Right renal pelvis (tissue), 4 donors: ENCODE measurements at regions not wholly inside any gene's neighbourhood (a gene's known extent, or its start where the extent isn't known, plus 50 kb on each side); places are given as distances from the start of the nearest gene placed in this dataset.
"Not testable (repeated sequence)": the region's sequence is repeated elsewhere in the genome, so short reads cannot be mapped to it uniquely, and the experiment has no call there.

Experiments
- DNase-seq, 4 donors: peaks; one replicate each; pipeline ENCODE4 v3.0.0-alpha.2; 2013; ENCODE audit warnings: low read depth in 4 of 4, low spot score in 3 of 4, missing footprints in 1 of 4

- DNase-seq, result no peak
These were observed 95.8 kb upstream of the ABCB5 start for GRCh38 chr7:20519645-20520044.

DNA sequence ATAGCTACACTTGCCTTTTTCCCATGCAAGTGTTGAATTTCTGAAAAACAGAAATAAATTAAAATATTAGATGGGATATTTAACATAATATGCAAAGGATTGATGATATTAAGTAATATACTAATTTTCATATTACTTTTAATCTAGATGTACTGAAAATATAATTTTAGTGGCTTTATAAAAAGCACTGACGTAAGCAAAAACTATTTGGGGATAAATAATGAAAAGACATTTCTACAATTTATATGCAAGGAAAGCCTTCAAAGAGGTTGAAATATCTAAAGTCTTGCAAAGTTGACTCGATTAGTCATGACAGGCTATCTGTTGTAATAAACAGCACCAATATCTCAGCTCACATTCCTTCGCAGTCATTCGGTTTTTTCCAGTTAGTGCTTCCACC lies 94.9 kb upstream of the ABCB5 start:
- no peak for DNase-seq

- DNase-seq, result no peak
These were observed 94.2 kb upstream of the ABCB5 start for GRCh38 chr7:20521243-20521642.

DNA sequence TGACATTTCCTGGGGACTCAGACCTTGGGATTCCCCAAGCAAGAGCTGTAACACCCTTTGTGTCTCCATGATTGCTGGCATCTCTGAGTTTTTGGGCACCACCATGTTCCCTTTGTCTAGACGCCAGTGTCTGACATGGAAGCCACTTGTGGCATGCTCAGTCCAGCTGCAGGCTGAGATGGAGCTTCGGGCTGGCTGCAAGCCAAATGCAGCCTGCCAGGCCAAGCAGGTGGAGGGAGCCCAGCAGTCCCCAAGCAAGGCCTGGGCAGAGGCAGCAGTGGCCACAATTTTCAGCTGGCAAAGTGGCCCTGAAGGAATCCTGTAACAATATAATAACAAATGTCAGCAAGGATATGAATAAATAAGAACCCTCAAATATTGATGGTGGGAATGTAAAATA lies 86.2 kb upstream of the ABCB5 start:
- no peak for DNase-seq

GRCh38 chr7:20532890-20533289 lies 82.6 kb upstream of the ABCB5 start:
- DNase-seq, result no peak

GRCh38 chr7:20534543-20534942 lies 80.9 kb upstream of the ABCB5 start:
- DNase-seq, result no peak

DNA sequence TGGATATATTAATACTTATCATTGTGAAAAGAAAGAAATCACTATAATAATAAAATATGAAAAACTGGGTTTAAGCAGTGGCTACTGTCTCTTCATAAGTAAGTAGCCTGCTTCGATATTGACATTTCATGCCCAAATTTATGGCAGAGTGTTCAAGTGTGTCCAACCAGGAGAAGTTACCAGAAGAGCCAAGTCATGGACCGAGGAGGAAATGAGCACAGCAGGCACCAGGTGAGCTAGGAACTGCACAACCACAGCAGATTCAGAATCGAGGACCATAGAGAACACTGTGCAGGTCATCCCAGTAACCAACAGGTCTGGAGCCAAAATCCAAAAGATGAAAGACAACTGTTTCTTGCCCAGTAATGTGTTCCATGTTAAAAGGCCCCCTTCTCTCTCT lies 79.9 kb upstream of the ABCB5 start:
- DNase-seq, result no peak

DNA sequence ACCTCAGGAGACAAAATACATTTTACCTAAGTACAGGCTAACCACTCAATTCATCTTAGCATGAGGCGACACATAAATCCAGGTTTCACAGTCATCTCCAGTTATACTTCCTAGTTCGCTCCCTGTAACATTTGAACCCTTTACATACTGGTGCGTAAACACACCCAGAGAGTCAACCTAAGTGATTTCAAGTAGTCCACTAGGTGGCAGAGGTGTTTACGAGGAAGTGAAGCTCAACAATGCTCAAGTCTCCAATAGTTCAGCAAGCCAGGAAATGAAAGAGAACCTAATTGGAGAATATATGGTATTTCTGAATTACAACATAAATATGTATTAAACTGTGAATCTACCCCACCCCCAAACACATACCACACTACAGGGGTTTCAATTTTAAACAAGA lies 76.3 kb upstream of the ABCB5 start:
- no peak for DNase-seq

DNA sequence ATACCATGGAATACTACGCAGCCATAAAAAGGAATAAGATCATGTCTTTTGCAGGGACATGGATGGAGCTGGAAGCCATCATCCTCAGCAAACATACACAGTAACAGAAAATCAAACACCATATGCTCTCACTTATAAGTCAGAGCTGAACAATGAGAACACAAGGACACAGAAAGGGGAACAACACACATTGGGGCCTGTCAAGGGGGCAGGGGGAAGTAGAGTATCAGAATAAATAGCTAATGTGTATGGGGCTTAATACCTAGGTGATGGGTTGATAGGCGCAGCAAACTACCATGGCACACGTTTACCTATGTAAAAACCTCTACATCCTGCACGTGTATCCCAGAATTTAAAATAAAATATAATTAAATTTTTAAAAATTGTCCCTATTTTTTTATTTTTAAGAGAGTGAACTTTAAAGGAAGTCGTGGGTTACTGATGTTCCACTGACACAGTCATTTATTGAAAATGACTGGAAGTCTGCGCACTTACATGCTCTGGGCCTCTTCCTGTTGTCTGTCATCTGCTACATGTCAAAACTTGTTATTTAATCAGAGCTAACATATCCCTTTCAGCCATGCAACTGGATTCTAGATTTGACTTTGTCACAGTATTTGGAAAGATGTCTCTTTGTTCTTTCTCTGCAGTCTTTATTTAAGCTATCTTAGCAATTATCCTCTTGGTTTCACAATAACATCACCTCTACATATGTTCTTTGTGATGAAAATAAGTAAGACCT lies 73.7 kb upstream of the ABCB5 start:
- DNase-seq, result no peak

DNA sequence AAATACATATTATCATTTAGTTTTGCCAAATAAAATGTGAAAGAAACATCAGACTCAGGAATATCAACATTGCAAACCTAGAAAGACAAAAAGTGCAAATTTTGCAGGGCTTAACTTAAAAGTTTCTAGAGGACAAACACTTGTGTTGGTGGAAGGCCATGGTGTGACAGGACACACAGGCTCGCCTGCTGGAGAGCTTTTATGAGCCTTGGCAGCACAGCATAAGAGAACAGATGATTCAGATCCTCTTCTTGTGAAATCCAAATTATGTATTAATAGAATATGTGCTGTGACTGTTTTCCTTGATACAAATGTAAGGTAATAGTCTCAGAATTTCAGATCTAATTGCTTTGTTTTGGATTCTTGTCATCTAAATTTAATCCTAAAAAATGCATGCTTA lies 72.9 kb upstream of the ABCB5 start:
- DNase-seq, result no peak

- DNase-seq, result no peak
These were observed 72.0 kb upstream of the ABCB5 start for GRCh38 chr7:20543500-20543899.

- DNase-seq, result no peak
These were observed 70.5 kb upstream of the ABCB5 start for GRCh38 chr7:20545016-20545415.

- not testable (repeated sequence) for DNase-seq
These were observed 68.5 kb upstream of the ABCB5 start for GRCh38 chr7:20546958-20547357.

DNA sequence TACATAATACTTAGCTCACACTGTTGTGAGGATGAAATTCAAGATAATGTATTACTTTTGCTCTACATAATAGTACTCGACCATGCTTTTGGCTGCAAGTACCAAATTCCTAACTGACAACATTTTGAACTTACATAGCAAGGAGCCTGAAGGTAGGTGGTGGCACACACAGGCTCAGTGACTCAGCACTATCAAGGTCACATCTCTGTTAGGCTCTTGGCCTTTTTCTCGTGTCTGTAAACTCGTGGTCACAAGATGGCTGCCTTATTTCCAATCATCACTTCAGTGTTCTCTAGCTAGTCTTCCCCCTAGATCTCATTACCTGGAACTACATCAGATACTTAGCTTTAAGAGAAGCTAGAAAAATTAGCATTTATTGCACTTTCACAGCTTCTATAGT lies 61.4 kb upstream of the ABCB5 start:
- DNase-seq, result no peak

GRCh38 chr7:20556091-20556490 lies 59.4 kb upstream of the ABCB5 start:
- DNase-seq, result no peak

- no peak for DNase-seq
These were observed 58.4 kb upstream of the ABCB5 start for GRCh38 chr7:20557116-20557515.

DNA sequence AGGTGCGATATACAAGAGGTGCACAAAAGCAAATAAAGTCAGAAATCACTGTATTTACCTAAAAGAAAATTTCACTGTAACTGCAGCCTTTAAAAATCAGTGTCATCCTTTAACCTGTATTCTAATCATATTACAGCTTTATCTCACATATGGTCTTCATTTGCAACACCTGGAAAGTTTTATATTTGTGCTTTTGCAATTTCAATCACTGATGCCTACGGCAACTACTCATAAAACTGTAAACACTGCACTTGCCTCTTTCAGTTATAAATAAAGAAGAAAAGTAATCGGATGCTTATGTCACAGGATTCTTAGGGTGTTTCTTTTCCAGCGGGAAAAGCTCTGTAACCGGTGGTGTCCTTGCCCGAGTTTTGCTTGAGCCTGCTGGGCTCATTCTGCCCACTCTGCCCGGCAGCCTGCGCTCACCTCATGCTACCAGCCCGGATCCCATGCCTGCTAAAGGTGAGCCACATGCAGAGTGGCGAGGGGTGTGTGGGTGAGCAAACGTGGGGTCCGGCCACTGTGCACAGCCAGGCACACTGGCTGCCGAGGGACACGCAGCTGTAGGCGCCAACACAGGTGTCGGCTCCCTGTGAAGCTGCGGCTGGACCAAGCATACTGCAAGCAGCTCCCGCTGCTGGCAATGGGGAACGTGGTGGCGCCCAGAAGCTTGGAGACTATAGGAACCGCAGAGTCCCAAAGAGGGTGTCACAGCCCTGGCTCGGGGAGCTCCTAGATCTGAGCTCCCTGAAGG lies 56.3 kb upstream of the ABCB5 start:
- no peak for DNase-seq

GRCh38 chr7:20559883-20560282 lies 55.6 kb upstream of the ABCB5 start:
- DNase-seq, result no peak

GRCh38 chr7:20560325-20561180 lies 54.9 kb upstream of the ABCB5 start:
- no peak for DNase-seq

GRCh38 chr7:20561466-20561865 lies 54.0 kb upstream of the ABCB5 start:
- no peak for DNase-seq

- no peak for DNase-seq
These were observed 53.6 kb upstream of the ABCB5 start for GRCh38 chr7:20561908-20562307.
